HL-60 (cell line): ENCODE measurements at regions not wholly inside any gene's neighbourhood (a gene's known extent, or its start where the extent isn't known, plus 50 kb on each side); places are given as distances from the start of the nearest gene placed in this dataset.

ENCODE experiments used
- GABPA ChIP-seq: IDR thresholded peaks from 2 replicates; pipeline ENCODE4 v1.6.1; 2012; ENCODE audit warnings: low read depth
- POLR2AphosphoS5 ChIP-seq: IDR thresholded peaks from 2 replicates; pipeline ENCODE4 v1.6.1; 2012; ENCODE audit warnings: low read depth
- TF ChIP-seq, protein P1 (sequence below): IDR thresholded peaks from one replicate; pipeline ENCODE4 v1.5.1; 2011; ENCODE audit warnings: low read length, control low read depth, inconsistent platforms; ENCODE audit not compliant: insufficient read depth
- TF ChIP-seq, protein P2 (sequence below): IDR thresholded peaks from 2 replicates; pipeline ENCODE4 v1.6.1; 2012; ENCODE audit warnings: low read depth; ENCODE audit not compliant: insufficient replicate concordance

DNA sequence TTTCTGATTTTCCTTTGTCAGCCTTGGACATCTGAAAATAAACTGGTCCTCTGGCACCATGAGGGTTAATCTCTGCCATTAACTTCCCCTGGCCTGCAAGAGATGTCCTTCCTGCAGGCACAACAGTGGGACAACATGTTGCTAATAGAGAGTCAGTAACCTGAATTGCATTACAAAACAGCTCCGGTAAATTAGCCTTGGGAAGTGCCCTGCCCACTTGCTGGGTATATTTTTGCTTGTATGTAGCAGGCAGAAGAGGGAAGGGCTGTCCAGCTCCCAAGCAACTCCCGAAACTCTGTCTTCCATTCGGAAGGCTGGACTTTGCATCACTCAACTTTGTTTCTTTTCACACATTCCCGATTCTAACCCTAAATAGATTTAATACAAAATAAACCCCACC lies 104.4 kb upstream of the ATP8B1 start:
- TF ChIP-seq, protein P1, sequence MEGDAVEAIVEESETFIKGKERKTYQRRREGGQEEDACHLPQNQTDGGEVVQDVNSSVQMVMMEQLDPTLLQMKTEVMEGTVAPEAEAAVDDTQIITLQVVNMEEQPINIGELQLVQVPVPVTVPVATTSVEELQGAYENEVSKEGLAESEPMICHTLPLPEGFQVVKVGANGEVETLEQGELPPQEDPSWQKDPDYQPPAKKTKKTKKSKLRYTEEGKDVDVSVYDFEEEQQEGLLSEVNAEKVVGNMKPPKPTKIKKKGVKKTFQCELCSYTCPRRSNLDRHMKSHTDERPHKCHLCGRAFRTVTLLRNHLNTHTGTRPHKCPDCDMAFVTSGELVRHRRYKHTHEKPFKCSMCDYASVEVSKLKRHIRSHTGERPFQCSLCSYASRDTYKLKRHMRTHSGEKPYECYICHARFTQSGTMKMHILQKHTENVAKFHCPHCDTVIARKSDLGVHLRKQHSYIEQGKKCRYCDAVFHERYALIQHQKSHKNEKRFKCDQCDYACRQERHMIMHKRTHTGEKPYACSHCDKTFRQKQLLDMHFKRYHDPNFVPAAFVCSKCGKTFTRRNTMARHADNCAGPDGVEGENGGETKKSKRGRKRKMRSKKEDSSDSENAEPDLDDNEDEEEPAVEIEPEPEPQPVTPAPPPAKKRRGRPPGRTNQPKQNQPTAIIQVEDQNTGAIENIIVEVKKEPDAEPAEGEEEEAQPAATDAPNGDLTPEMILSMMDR = no peak
- TF ChIP-seq POLR2AphosphoS5 = no peak
- TF ChIP-seq, protein P2, sequence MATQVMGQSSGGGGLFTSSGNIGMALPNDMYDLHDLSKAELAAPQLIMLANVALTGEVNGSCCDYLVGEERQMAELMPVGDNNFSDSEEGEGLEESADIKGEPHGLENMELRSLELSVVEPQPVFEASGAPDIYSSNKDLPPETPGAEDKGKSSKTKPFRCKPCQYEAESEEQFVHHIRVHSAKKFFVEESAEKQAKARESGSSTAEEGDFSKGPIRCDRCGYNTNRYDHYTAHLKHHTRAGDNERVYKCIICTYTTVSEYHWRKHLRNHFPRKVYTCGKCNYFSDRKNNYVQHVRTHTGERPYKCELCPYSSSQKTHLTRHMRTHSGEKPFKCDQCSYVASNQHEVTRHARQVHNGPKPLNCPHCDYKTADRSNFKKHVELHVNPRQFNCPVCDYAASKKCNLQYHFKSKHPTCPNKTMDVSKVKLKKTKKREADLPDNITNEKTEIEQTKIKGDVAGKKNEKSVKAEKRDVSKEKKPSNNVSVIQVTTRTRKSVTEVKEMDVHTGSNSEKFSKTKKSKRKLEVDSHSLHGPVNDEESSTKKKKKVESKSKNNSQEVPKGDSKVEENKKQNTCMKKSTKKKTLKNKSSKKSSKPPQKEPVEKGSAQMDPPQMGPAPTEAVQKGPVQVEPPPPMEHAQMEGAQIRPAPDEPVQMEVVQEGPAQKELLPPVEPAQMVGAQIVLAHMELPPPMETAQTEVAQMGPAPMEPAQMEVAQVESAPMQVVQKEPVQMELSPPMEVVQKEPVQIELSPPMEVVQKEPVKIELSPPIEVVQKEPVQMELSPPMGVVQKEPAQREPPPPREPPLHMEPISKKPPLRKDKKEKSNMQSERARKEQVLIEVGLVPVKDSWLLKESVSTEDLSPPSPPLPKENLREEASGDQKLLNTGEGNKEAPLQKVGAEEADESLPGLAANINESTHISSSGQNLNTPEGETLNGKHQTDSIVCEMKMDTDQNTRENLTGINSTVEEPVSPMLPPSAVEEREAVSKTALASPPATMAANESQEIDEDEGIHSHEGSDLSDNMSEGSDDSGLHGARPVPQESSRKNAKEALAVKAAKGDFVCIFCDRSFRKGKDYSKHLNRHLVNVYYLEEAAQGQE = no peak
- TF ChIP-seq GABPA = no peak
